Stomach smooth muscle (tissue), 2 donors: ENCODE measurements at regions not wholly inside any gene's neighbourhood (a gene's known extent, or its start where the extent isn't known, plus 50 kb on each side); places are given as distances from the start of the nearest gene placed in this dataset.

Experiments
- H3K27ac ChIP-seq: one replicate; pipeline ENCODE4 v1.7.0; 2013; ENCODE audit warnings: mild to moderate bottlenecking, low read length, inconsistent platforms
- H3K27me3 ChIP-seq, 2 donors: one replicate each; pipeline ENCODE4 v1.7.0; 2013; ENCODE audit warnings: low read length in 2 of 2; ENCODE audit not compliant: insufficient read depth in 2 of 2, control insufficient read depth in 1 of 2
- H3K36me3 ChIP-seq, 2 donors: one replicate each; pipeline ENCODE4 v1.7.0; 2013; ENCODE audit warnings: low read length in 2 of 2; ENCODE audit not compliant: control insufficient read depth in 2 of 2, insufficient read depth in 2 of 2
- H3K4me1 ChIP-seq: one replicate; pipeline ENCODE4 v1.7.0; 2013; ENCODE audit warnings: low read length; ENCODE audit not compliant: control insufficient read depth, insufficient read depth
- H3K4me3 ChIP-seq, 2 donors: one replicate each; pipeline ENCODE4 v1.7.0; 2013; ENCODE audit warnings: low read length in 2 of 2
- H3K9ac ChIP-seq, 2 donors: one replicate each; pipeline ENCODE4 v1.7.0; 2013; ENCODE audit warnings: low read length in 2 of 2, mild to moderate bottlenecking in 1 of 2
- H3K9me3 ChIP-seq, 2 donors: one replicate each; pipeline ENCODE4 v1.7.0; 2013; ENCODE audit warnings: low read length in 2 of 2; ENCODE audit not compliant: control insufficient read depth in 2 of 2
- donor health status: healthy.
- donor health status: Pancreatic carcinoma.

- Histone ChIP-seq H3K36me3 (no peaks in the 10 kb centered on the region), H3K9ac (no peak overlapping the region), H3K27ac (peak overlapping the region; percentile 37), H3K9me3 (no peaks in the 10 kb centered on the region), H3K4me3 (no peak overlapping the region), H3K27me3 (no peaks in the 10 kb centered on the region), H3K4me1 (peaks cover 28% of the 10 kb centered on the region)
These were observed 120.7 kb downstream of the CXCL12 start for GRCh38 chr10:44264244-44264643.

- Histone ChIP-seq H3K36me3 (no peaks in the 10 kb centered on the region), H3K27ac (peak overlapping the region; percentile 37), H3K4me1 (peaks cover 28% of the 10 kb centered on the region), H3K9me3 (no peaks in the 10 kb centered on the region), H3K4me3 (no peak overlapping the region), H3K27me3 (no peaks in the 10 kb centered on the region), H3K9ac (no peak overlapping the region)
These were observed 121.1 kb downstream of the CXCL12 start for GRCh38 chr10:44263771-44264170.

GRCh38 chr10:44262551-44263251 is 122.2 kb downstream of the CXCL12 start:
- Histone ChIP-seq H3K4me3 (no peak overlapping the region), H3K27ac (no peak overlapping the region), H3K4me1 (peaks cover 28% of the 10 kb centered on the region), H3K36me3 (no peaks in the 10 kb centered on the region), H3K9ac (no peak overlapping the region), H3K9me3 (no peaks in the 10 kb centered on the region), H3K27me3 (no peaks in the 10 kb centered on the region)

DNA sequence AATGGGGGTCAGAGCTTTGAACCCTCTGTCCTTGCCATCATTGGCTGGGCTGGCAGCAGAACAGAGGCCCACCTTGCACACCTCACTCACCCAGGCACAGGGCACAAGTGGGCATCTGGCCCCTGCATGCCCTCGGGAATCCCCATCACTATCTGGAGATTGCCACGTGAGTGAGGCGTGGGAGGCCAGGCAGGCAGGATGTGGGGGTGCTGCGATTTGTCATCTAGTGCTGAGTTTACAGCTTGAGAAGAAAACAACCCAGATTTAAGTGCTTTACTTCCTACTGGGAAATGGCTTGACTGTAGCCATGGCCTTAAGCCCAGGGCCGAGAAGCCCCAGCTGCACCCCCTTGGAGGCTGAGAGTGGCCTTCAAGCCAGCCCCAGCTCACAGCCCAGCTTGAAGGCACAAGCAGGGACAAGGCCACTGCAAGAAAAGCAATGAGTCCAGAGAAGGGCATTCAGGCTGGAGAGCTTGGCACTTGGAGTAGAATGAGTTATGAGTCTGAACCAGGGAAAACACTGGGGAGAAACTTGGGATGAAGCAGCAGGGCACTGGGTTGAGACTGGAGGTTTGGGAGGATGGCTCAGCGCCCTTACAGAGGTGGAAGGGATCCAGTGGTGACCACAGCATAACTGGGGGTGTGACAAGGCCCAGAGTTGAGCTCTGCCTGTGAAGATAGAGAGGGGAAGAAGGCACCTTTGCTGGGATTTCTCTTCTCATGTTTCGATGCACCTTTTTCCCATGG is 123.0 kb downstream of the CXCL12 start:
- H3K27me3 ChIP-seq = no peaks in the 10 kb centered on the region
- no peak overlapping the region for H3K4me3 ChIP-seq
- H3K36me3 ChIP-seq = no peaks in the 10 kb centered on the region
- H3K27ac ChIP-seq = peak overlapping the region; percentile 18
- peaks cover 28% of the 10 kb centered on the region for H3K4me1 ChIP-seq
- H3K9ac ChIP-seq = no peak overlapping the region
- no peaks in the 10 kb centered on the region for H3K9me3 ChIP-seq

DNA sequence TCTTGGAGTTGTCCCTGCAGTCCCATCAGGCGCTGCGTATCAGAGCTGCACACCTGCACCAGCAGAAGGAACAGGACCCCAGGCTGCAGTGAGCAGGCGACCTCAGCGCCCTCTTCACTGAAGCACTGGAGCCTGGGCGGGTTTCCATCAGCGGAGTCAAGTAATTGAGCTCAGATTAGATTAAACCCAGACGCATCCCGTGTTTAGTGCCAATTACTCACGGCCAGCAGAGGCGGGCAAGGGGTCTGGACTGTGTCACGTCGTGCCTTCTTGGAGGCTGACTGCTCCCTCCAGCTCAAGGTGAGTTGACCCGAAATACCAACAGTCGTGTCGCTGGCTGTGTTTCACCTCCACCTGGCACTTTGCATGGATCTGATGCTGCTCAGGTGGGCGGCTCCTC is 123.6 kb downstream of the CXCL12 start:
- H3K27me3 ChIP-seq = no peaks in the 10 kb centered on the region
- no peaks in the 10 kb centered on the region for H3K36me3 ChIP-seq
- no peak overlapping the region for H3K4me3 ChIP-seq
- H3K4me1 ChIP-seq = peaks cover 28% of the 10 kb centered on the region
- no peaks in the 10 kb centered on the region for H3K9me3 ChIP-seq
- H3K27ac ChIP-seq = peak overlapping the region; percentile 18
- H3K9ac ChIP-seq = no peak overlapping the region

DNA sequence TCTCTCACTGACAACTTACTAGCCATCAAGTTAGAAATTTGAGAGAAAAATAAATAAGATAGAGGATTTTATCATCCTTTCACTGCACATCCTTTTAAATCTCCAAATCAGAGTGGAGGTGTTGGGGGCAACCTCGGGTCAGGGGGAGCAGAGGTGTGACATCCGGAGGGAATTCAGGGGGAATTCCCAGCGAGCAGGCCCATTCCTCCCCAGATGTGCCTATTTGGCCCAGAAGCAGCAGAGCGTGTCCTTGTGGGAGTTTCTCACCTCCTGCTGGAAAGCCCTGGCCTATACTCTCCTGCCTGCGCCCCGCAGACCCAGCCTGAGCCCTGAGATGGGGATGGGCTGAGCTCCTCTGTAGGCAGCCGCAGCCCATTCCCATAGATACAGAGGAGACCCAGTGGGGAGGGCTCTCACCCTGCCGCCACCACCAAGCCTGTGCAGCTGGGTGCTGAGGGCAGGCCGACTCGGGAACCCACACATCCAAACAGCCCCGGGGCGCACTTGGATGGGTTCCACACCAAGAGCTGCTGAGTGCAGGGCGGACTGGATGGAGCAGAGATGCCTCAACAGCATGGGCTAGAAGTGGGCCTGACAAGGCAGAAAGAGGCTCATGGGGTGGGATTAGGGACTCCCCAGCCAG is 124.5 kb downstream of the CXCL12 start:
- H3K27me3 ChIP-seq = no peaks in the 10 kb centered on the region
- H3K4me1 ChIP-seq = peaks cover 28% of the 10 kb centered on the region
- no peak overlapping the region for H3K4me3 ChIP-seq
- H3K27ac ChIP-seq = no peak overlapping the region
- no peaks in the 10 kb centered on the region for H3K9me3 ChIP-seq
- no peak overlapping the region for H3K9ac ChIP-seq
- no peaks in the 10 kb centered on the region for H3K36me3 ChIP-seq

DNA sequence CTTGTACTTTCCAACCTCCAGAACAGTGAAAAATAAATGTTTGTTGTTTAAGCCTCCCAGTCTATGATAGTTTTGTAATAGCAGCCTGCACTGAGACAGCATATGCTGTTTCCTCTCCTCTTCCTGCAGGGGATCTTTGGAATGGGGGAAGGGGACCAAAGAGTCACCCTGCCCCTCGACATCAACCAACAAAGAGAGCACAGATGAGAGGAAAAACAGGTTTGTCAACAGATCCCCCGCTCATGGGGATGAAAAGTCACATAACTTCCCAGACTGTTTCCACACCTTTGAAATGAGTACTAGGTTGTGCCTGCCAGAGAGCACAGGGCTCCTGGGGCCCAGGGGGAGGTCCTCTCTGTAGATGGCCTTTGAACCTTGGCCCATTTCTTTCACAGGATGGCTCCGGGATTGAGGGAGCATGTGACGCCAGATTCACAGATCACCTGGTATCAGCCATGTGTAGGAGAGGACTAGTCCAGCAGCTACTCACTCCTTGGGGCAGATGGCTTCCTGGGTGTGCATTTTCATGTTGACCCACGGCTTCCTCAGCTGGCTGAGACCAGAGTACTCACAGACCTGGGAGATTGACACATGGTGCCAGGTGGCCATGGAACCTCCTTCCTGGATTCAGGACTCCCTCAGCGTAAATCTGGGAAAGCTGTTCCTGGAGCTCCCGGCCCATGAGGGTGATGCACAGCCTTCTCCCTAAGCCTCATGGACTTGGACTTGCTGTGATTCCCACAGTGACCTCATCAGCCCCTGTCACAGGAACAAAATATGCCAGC is 125.6 kb downstream of the CXCL12 start:
- Histone ChIP-seq H3K9me3 (no peaks in the 10 kb centered on the region), H3K36me3 (no peaks in the 10 kb centered on the region), H3K9ac (no peak overlapping the region), H3K4me1 (peaks cover 28% of the 10 kb centered on the region), H3K27me3 (no peaks in the 10 kb centered on the region), H3K27ac (no peak overlapping the region), H3K4me3 (no peak overlapping the region)

- Histone ChIP-seq H3K36me3 (no peaks in the 10 kb centered on the region), H3K4me1 (peaks cover 30% of the 10 kb centered on the region), H3K9me3 (no peaks in the 10 kb centered on the region), H3K27me3 (no peaks in the 10 kb centered on the region), H3K4me3 (no peak overlapping the region), H3K9ac (no peak overlapping the region), H3K27ac (no peak overlapping the region)
These were observed 126.3 kb downstream of the CXCL12 start for GRCh38 chr10:44258460-44259089.

DNA sequence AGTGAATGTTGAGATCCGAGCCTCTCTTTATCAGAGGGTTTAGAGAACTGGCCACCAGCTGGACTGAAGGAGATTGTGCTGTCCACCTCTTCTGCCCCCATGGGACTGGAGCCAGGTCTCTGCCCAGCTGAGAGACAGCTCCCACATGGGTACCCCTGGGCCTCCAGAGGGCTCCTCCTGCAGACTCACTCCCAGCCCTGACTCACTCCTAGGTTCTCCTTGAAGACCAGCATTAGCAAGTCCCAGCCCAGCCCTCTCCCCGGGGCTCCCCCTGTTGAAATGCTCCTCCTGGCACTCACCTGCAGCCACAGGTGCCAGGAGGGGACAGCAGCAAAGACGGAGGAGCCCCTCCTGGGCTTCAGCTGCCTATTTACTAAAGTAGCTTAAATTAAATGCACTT is 126.9 kb downstream of the CXCL12 start:
- no peak overlapping the region for H3K27ac ChIP-seq
- H3K9me3 ChIP-seq = no peaks in the 10 kb centered on the region
- no peaks in the 10 kb centered on the region for H3K27me3 ChIP-seq
- H3K4me1 ChIP-seq = peaks cover 27% of the 10 kb centered on the region
- H3K36me3 ChIP-seq = no peaks in the 10 kb centered on the region
- H3K4me3 ChIP-seq = no peak overlapping the region
- H3K9ac ChIP-seq = no peak overlapping the region

DNA sequence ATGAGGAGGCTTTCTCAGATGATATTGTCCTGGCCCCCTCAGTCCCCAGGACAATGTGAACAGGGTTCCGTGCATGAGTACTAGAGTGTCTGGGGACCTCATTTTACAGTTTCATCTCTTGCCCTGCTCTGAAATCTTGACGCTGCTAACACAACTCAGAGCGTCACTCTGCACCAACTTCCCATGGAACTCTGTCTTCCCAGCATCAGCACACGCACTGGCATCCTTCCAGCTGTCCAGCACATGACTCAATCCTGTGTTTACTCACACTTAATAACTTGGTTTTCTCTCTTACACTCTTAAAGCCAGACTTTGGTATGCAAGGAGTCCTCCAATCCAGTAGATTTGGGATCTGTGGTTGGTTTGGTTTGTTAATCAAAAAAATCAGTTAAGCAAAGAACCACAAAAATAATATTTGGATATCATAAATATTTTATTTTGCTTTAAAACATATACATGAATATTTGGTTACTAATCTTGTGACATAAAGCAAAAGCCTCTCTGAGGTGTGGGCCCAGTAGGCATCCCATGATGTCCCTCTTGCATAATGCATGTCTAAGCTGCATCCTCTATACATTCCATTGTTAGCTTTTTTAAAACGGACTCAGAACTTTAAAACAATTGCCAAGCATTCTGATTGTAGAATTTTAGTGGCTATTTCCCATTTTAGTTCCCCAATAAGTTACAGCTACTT is 131.0 kb downstream of the CXCL12 start:
- peaks cover 7% of the 10 kb centered on the region for H3K4me1 ChIP-seq
- H3K4me3 ChIP-seq = peak overlapping the region in 1 of 2 donors; percentile 8
- H3K36me3 ChIP-seq = no peaks in the 10 kb centered on the region
- no peak overlapping the region for H3K27ac ChIP-seq
- H3K27me3 ChIP-seq = no peaks in the 10 kb centered on the region
- H3K9me3 ChIP-seq = no peaks in the 10 kb centered on the region
- H3K9ac ChIP-seq = no peak overlapping the region
